K562 (cell line): ENCODE measurements at regions not wholly inside any gene's neighbourhood (a gene's known extent, or its start where the extent isn't known, plus 50 kb on each side); places are given as distances from the start of the nearest gene placed in this dataset.

Experiments
- ATAC-seq: fragments of 200-7000 bp; cut with Tn5 transposase; 3 replicates; pipeline ENCODE4 v1.9.1; 2020; ENCODE audit warnings: moderate library complexity
- BruUV-seq: library from RNA; stranded (reverse); fragments of 400-500 nt; replicated peaks from 2 replicates; lab custom pipeline; 2021; lab: Mats Ljungman, UMichigan
- CTCF ChIA-PET: fragments of 300-600 bp; formaldehyde crosslinking; extraction: SDS; loops from one replicate; lab custom pipeline; 2021; ENCODE audit warnings: low intra/inter-chr PET ratio; lab: Yijun Ruan, JAX
- POLR2A ChIA-PET: fragments of 300-600, 350-650 bp; sonication (Branson Sonifier 250); formaldehyde crosslinking; extraction: SDS; loops from one replicate; lab custom pipeline; 2021; ENCODE audit warnings: antibody characterized with exemption, inconsistent platforms; lab: Yijun Ruan, JAX
- DNase-seq, 4 experiments: peaks; one replicate each; pipeline versions ENCODE4 v3.0.0 to v3.0.0-alpha.2; 2011 to 2018; ENCODE audit warnings: low spot score in 3 of 4, mixed read lengths in 3 of 4; ENCODE audit errors: extremely low read depth in 1 of 4
- FAIRE-seq: peaks from 2 replicates; lab custom pipeline; 2011; peaks lifted over from hg19 to GRCh38; lab: Jason Lieb, UNC
- H2AFZ ChIP-seq: 2 replicates; pipeline ENCODE4 v1.6.0; 2011; ENCODE audit warnings: low read depth, low read length, control low read depth, inconsistent platforms
- H3K27ac ChIP-seq: fragments of 200-600 bp; 3 replicates; pipeline ENCODE4 v1.8.0; 2011; ENCODE audit warnings: low read depth, mild to moderate bottlenecking, control low read depth, inconsistent platforms, low read length, moderate library complexity, mixed read lengths; ENCODE audit errors: extremely low read depth
- H3K27me3 ChIP-seq, 2 experiments: fragments of 300-600 bp in 1 of 2; 2 replicates in 1 of 2; 3 replicates in 1 of 2; pipeline versions ENCODE4 v1.6.0 to v1.8.0; 2011; ENCODE audit warnings: inconsistent platforms in 2 of 2, low read length in 2 of 2, mild to moderate bottlenecking in 1 of 2, mixed read lengths in 1 of 2, moderate library complexity in 1 of 2; ENCODE audit not compliant: control insufficient read depth in 2 of 2, insufficient read depth in 2 of 2
- H3K36me3 ChIP-seq: fragments of 300-600 bp; 3 replicates; pipeline ENCODE4 v1.8.0; 2011; ENCODE audit warnings: mild to moderate bottlenecking, low read length, inconsistent platforms; ENCODE audit not compliant: control insufficient read depth, insufficient read depth
- H3K4me1 ChIP-seq, 2 experiments: fragments of 200-600 bp in 1 of 2; replicated peaks in 1 of 2; 2 replicates in 1 of 2; 3 replicates in 1 of 2; pipeline versions ENCODE4 v1.5.1 to v1.8.0; 2011; ENCODE audit warnings: inconsistent platforms in 2 of 2, low read length in 2 of 2, mild to moderate bottlenecking in 1 of 2, mixed read lengths in 1 of 2, moderate library complexity in 1 of 2; ENCODE audit not compliant: control insufficient read depth in 2 of 2, insufficient read depth in 2 of 2
- H3K4me2 ChIP-seq: 2 replicates; pipeline ENCODE4 v1.6.1; 2011; ENCODE audit warnings: low read length, control low read depth, inconsistent platforms, mixed read lengths; ENCODE audit not compliant: insufficient read depth
- H3K4me3 ChIP-seq: fragments of 200-600 bp; sonication (generic), shearing (Covaris generic); 2 replicates; pipeline ENCODE4 v1.5.1; 2016; ENCODE audit warnings: control low read depth, inconsistent platforms
- H3K79me2 ChIP-seq: fragments of 200-600 bp; 3 replicates; pipeline ENCODE4 v1.8.0; 2011; ENCODE audit warnings: low read length, inconsistent platforms; ENCODE audit not compliant: control insufficient read depth, insufficient read depth
- H3K9ac ChIP-seq, 2 experiments: 2 replicates each; pipeline versions ENCODE4 v1.6.0 to v1.6.1; 2011; ENCODE audit warnings: low read depth in 2 of 2, low read length in 2 of 2, control low read depth in 1 of 2, inconsistent platforms in 1 of 2, mild to moderate bottlenecking in 1 of 2, mixed read lengths in 1 of 2; ENCODE audit not compliant: insufficient read depth in 1 of 2
- H3K9me1 ChIP-seq: one replicate; pipeline ENCODE4 v1.6.0; 2011; ENCODE audit warnings: inconsistent platforms, mild to moderate bottlenecking, low read length, moderate library complexity; ENCODE audit not compliant: control insufficient read depth, insufficient read depth
- H3K9me3 ChIP-seq: replicated peaks from 2 replicates; pipeline ENCODE4 v1.5.1; 2011; ENCODE audit warnings: low read depth, low read length, inconsistent platforms; ENCODE audit not compliant: control insufficient read depth, insufficient read depth
- H4K20me1 ChIP-seq: replicated peaks from 2 replicates; pipeline ENCODE4 v1.6.1; 2011; ENCODE audit warnings: low read length, inconsistent platforms, mixed read lengths; ENCODE audit not compliant: control insufficient read depth, insufficient read depth
- IRF9 ChIP-seq: fragments of 450-650 bp; IDR thresholded peaks from 2 replicates; pipeline ENCODE4 v1.6.1; 2016; ENCODE audit warnings: missing biosample characterization, missing genetic modification characterization
- PCBP2 ChIP-seq: fragments of 200-400 bp; formaldehyde crosslinking; IDR thresholded peaks from 2 replicates; pipeline ENCODE4 v1.6.1; 2018; ENCODE audit warnings: low read length, low read depth, mild to moderate bottlenecking, moderate library complexity; ENCODE audit not compliant: poor library complexity, severe bottlenecking
- PRPF4 ChIP-seq: fragments of 200-400 bp; formaldehyde crosslinking; IDR thresholded peaks from one replicate; pipeline ENCODE4 v1.6.1; 2017; ENCODE audit warnings: low read length, low read depth, mild to moderate bottlenecking; ENCODE audit not compliant: insufficient read depth, poor library complexity, severe bottlenecking
- RCOR1 ChIP-seq, 2 experiments: IDR thresholded peaks; 2 replicates each; pipeline ENCODE4 v1.6.1; 2012; ENCODE audit warnings: low read depth in 2 of 2, low read length in 2 of 2, borderline replicate concordance in 1 of 2, improper control_type of control experiment in 1 of 2
- WGBS: fragments of 100-300 bp; shearing (Covaris generic); methylation state at CpG from one replicate; pipeline ENCODE4 v1.1.6; 2016; ENCODE audit warnings: low coverage, mixed read lengths; ENCODE audit not compliant: insufficient coverage; ENCODE audit errors: missing lambda C conversion rate; 5-methylcytosine and 5-hydroxymethylcytosine counted together
- in situ Hi-C: fragments of 300-500 bp; cut with MboI; formaldehyde crosslinking; loops from 4 replicates; pipeline ENCODE4 v1.15.0; 2018; ENCODE audit warnings: inconsistent platforms, mixed read lengths
- intact Hi-C: fragments of 100-400 bp; cut with micrococcal nuclease; formaldehyde crosslinking; loops from 2 replicates; pipeline ENCODE4 v1.14.2; 2022

GRCh38 chr1:55380355-55380970 lies 165.3 kb upstream of the USP24 start:
- Histone ChIP-seq H3K4me3 (no peak overlapping the region), H3K79me2 (no peaks in the 10 kb centered on the region), H3K9me1 (no peaks in the 10 kb centered on the region), H3K27me3 (peaks cover 0 to 4% of the 10 kb centered on the region in 2 experiments; a peak in 1 of 5 replicates)
- in situ Hi-C loops, result loop anchor here (25.0 kb wide), 1 partner anchor 1207 kb away; the partner anchor contains the start of gene PLPP3
- CTCF ChIA-PET, result interaction anchor here (1.0 kb wide), 1 partner anchor 101 kb away, joined by 3 read pairs; no protein-coding TSS in a partner anchor
- TF ChIP-seq RCOR1 (IDR thresholded peaks at IDR 0.05; ENCODE audit: borderline replicate concordance in 1 of 2, low read depth in 2 of 2, low read length in 2 of 2) (0 out of 4 replicates have a peak, but pooled peaks of 1 of the 2 experiments have one; percentile 13), IRF9 (no peak), PRPF4 (no peak), PCBP2 (no peak)
- TF ChIP-seq, all 486 proteins: peak for 1
- Histone ChIP-seq H3K9ac (no peak overlapping the region), H3K36me3 (no peaks in the 10 kb centered on the region), H3K9me3 (no peaks in the 10 kb centered on the region), H3K27ac (no peak overlapping the region), H4K20me1 (no peaks in the 10 kb centered on the region; the same call in 1 of the 2 replicates), H2AFZ (no peak overlapping the region), H3K4me1 (no peaks in the 10 kb centered on the region), H3K4me2 (no peak overlapping the region)
- 0% methylated on average over 4 of the region's 4 CpGs for WGBS
- POLR2A ChIA-PET, result interaction anchor here (0.6 to 0.7 kb wide), 4 partner anchors 42 to 901 kb away, joined by 3 read pairs; no protein-coding TSS in a partner anchor
- intact Hi-C loops, result no loop called here
- no TSS peak for BruUV-seq
- ATAC-seq (no peak; the same call in 2 of the 3 replicates), FAIRE-seq (no peak), DNase-seq (no peak)
